CD14-positive monocyte (primary cell): ENCODE measurements at regions not wholly inside any gene's neighbourhood (a gene's known extent, or its start where the extent isn't known, plus 50 kb on each side); places are given as distances from the start of the nearest gene placed in this dataset.

ENCODE experiments used
- DNase-seq, 3 donors: peaks; one replicate each; pipeline ENCODE4 v3.0.0-alpha.2; 2011 to 2022
- H2AFZ ChIP-seq: 2 replicates; pipeline ENCODE4 v1.6.0; 2012; ENCODE audit warnings: mild to moderate bottlenecking, low read depth, low read length, inconsistent platforms; ENCODE audit not compliant: insufficient read depth, poor library complexity, severe bottlenecking
- H3K27ac ChIP-seq, 2 donors: 1 replicate in 1 of 2; 2 replicates in 1 of 2; pipeline ENCODE4 v1.5.1; 2012 to 2013; ENCODE audit warnings: low read length in 2 of 2, control low read depth in 1 of 2, inconsistent platforms in 1 of 2, low read depth in 1 of 2, mild to moderate bottlenecking in 1 of 2
- H3K27me3 ChIP-seq, 2 donors: one replicate each; pipeline versions ENCODE4 v1.6.0 to v1.6.1; 2011 to 2013; ENCODE audit warnings: low read length in 2 of 2; ENCODE audit not compliant: control insufficient read depth in 2 of 2, insufficient read depth in 2 of 2
- H3K36me3 ChIP-seq, 2 donors: replicated peaks in 1 of 2; 1 replicate in 1 of 2; 2 replicates in 1 of 2; pipeline versions ENCODE4 v1.5.1 to v1.6.1; 2012 to 2013; ENCODE audit warnings: low read length in 2 of 2, control low read depth in 1 of 2, inconsistent platforms in 1 of 2, mild to moderate bottlenecking in 1 of 2; ENCODE audit not compliant: insufficient read depth in 2 of 2, control insufficient read depth in 1 of 2
- H3K4me1 ChIP-seq, 2 donors: 1 replicate in 1 of 2; 2 replicates in 1 of 2; pipeline versions ENCODE4 v1.5.1 to v1.6.1; 2012 to 2013; ENCODE audit warnings: low read length in 2 of 2, control low read depth in 1 of 2, inconsistent platforms in 1 of 2, mild to moderate bottlenecking in 1 of 2, moderate library complexity in 1 of 2; ENCODE audit not compliant: insufficient read depth in 2 of 2, control insufficient read depth in 1 of 2
- H3K4me2 ChIP-seq: replicated peaks from 2 replicates; pipeline ENCODE3; 2012; ENCODE audit warnings: low read length, moderate library complexity, mild to moderate bottlenecking; ENCODE audit not compliant: poor library complexity, severe bottlenecking; ENCODE audit errors: extremely low read depth
- H3K4me3 ChIP-seq, 3 experiments: fragments of 200-600 bp in 1 of 3; sonication (generic) in 1 of 3; replicated peaks in 1 of 3; 1 replicate in 2 of 3; 2 replicates in 1 of 3; pipeline ENCODE4 v1.5.1; 2011 to 2013; ENCODE audit warnings: low read length in 3 of 3, mild to moderate bottlenecking in 3 of 3, control low read depth in 2 of 3, low read depth in 2 of 3, inconsistent platforms in 1 of 3, moderate library complexity in 1 of 3
- H3K79me2 ChIP-seq: 2 replicates; pipeline ENCODE4 v1.6.0; 2012; ENCODE audit warnings: mild to moderate bottlenecking, control low read depth, inconsistent platforms, low read length, moderate library complexity; ENCODE audit not compliant: insufficient read depth
- H3K9ac ChIP-seq: 2 replicates; pipeline ENCODE4 v1.6.0; 2017; ENCODE audit warnings: low read length, mild to moderate bottlenecking; ENCODE audit not compliant: insufficient read depth, poor library complexity, severe bottlenecking
- H3K9me3 ChIP-seq, 2 donors: replicated peaks in 1 of 2; 1 replicate in 1 of 2; 2 replicates in 1 of 2; pipeline versions ENCODE4 v1.5.1 to v1.6.1; 2012 to 2013; ENCODE audit warnings: low read length in 2 of 2, control low read depth in 1 of 2; ENCODE audit not compliant: control insufficient read depth in 1 of 2, insufficient read depth in 1 of 2
- H4K20me1 ChIP-seq: 2 replicates; pipeline ENCODE4 v1.6.0; 2012; ENCODE audit warnings: mild to moderate bottlenecking, low read length, control low read depth, moderate library complexity; ENCODE audit not compliant: insufficient read depth
- H3K27ac Mint-ChIP-seq, 7 donors: one replicate each; pipeline ENCODE4 v1.8.0; 2020; ENCODE audit warnings: mild to moderate bottlenecking in 7 of 7, mixed read lengths in 7 of 7, moderate library complexity in 6 of 7, inconsistent platforms in 2 of 7
- H3K27me3 Mint-ChIP-seq, 3 donors: one replicate each; pipeline ENCODE4 v1.8.0; 2021 to 2022; ENCODE audit warnings: low read depth in 3 of 3, mild to moderate bottlenecking in 3 of 3, mixed read lengths in 3 of 3, moderate library complexity in 3 of 3, inconsistent platforms in 1 of 3
- H3K36me3 Mint-ChIP-seq, 2 donors: one replicate each; pipeline ENCODE4 v1.8.0; 2020; ENCODE audit warnings: mixed read lengths in 2 of 2, inconsistent platforms in 1 of 2, mild to moderate bottlenecking in 1 of 2
- H3K4me1 Mint-ChIP-seq: one replicate; pipeline ENCODE4 v1.8.0; 2020; ENCODE audit warnings: mild to moderate bottlenecking, mixed read lengths
- H3K4me3 Mint-ChIP-seq, 2 donors: one replicate each; pipeline ENCODE4 v1.8.0; 2020; ENCODE audit warnings: mild to moderate bottlenecking in 2 of 2, mixed read lengths in 2 of 2, moderate library complexity in 1 of 2
- H3K9me3 Mint-ChIP-seq, 7 donors: one replicate each; pipeline ENCODE4 v1.8.0; 2020 to 2022; ENCODE audit warnings: mixed read lengths in 7 of 7, mild to moderate bottlenecking in 6 of 7, moderate library complexity in 6 of 7, inconsistent platforms in 2 of 7
- CTCF ChIP-seq: fragments of 200-600 bp; IDR thresholded peaks from one replicate; pipeline ENCODE4 v1.8.0; 2022; ENCODE audit warnings: antibody characterized with exemption, mild to moderate bottlenecking
- WGBS: methylation state at CpG from one replicate; pipeline ENCODE4 v1.1.5; 2013; ENCODE audit warnings: missing lambda C conversion rate; ENCODE audit not compliant: insufficient coverage; 5-methylcytosine and 5-hydroxymethylcytosine counted together
- intact Hi-C, 2 donors: fragments of 100-400 bp; cut with micrococcal nuclease; formaldehyde crosslinking; loops; one replicate each; pipeline versions ENCODE4 v1.15.0 to v1.15.1; 2023

- H3K4me2 ChIP-seq = no peak overlapping the region
- peaks cover 0 to 3% of the 10 kb centered on the region in 2 donors for H3K9me3 ChIP-seq
Measured at GRCh38 chr2:235277485-235277884, 216.4 kb upstream of the AGAP1 start.

GRCh38 chr2:235278771-235279355 lies 215.0 kb upstream of the AGAP1 start:
- no peak overlapping the region for H3K4me3 Mint-ChIP-seq
- no peak for DNase-seq
- H2AFZ ChIP-seq = no peak overlapping the region

More at GRCh38 chr2:235277485-235277884, 216.4 kb upstream of the AGAP1 start:
- DNase-seq = no peak
- WGBS = 100% methylated on average over 1 of the region's 3 CpGs
- Mint-ChIP-seq H3K4me3 (no peak overlapping the region), H3K27me3 (peaks cover 7 to 20% (median 9%) of the 10 kb centered on the region in 3 donors), H3K27ac (no peak overlapping the region), H3K4me1 (no peaks in the 10 kb centered on the region), H3K9me3 (peaks cover 0 to 10% (median 4%) of the 10 kb centered on the region in 7 donors), H3K36me3 (no peaks in the 10 kb centered on the region)
- H3K27me3 ChIP-seq = peaks cover 0 to 5% of the 10 kb centered on the region in 2 donors
- H3K79me2 ChIP-seq = no peaks in the 10 kb centered on the region
- no peak overlapping the region for H3K9ac ChIP-seq
- H4K20me1 ChIP-seq = no peaks in the 10 kb centered on the region
- no peak overlapping the region for H3K27ac ChIP-seq
- no peaks in the 10 kb centered on the region for H3K36me3 ChIP-seq
- intact Hi-C loops = no loop called here
- no peaks in the 10 kb centered on the region for H3K4me1 ChIP-seq
- H3K4me3 ChIP-seq = no peak overlapping the region
- no peak for TF ChIP-seq CTCF
- no peak overlapping the region for H2AFZ ChIP-seq

More at GRCh38 chr2:235278771-235279355, 215.0 kb upstream of the AGAP1 start:
- H3K4me2 ChIP-seq = no peak overlapping the region
- no peak overlapping the region for H3K9ac ChIP-seq
- H3K4me3 ChIP-seq = no peak overlapping the region
- no peaks in the 10 kb centered on the region for H3K4me1 Mint-ChIP-seq
- 80% methylated on average over 1 of the region's 6 CpGs for WGBS
- no peak for TF ChIP-seq CTCF
- H4K20me1 ChIP-seq = no peaks in the 10 kb centered on the region
- no peak overlapping the region for H3K27ac Mint-ChIP-seq
- no peaks in the 10 kb centered on the region for H3K4me1 ChIP-seq
- H3K36me3 Mint-ChIP-seq = no peaks in the 10 kb centered on the region
- no peaks in the 10 kb centered on the region for H3K9me3 ChIP-seq
- no peaks in the 10 kb centered on the region for H3K36me3 ChIP-seq
- intact Hi-C loops = no loop called here
- peaks cover 0 to 9% (median 4%) of the 10 kb centered on the region in 7 donors for H3K9me3 Mint-ChIP-seq
- peaks cover 6 to 14% (median 10%) of the 10 kb centered on the region in 3 donors for H3K27me3 Mint-ChIP-seq
- peaks cover 0 to 4% of the 10 kb centered on the region in 2 donors for H3K27me3 ChIP-seq
- H3K79me2 ChIP-seq = no peaks in the 10 kb centered on the region
- no peak overlapping the region for H3K27ac ChIP-seq
